ACC112 (cell line): ENCODE measurements at regions not wholly inside any gene's neighbourhood (a gene's known extent, or its start where the extent isn't known, plus 50 kb on each side); places are given as distances from the start of the nearest gene placed in this dataset.
"Not testable (repeated sequence)": the region's sequence is repeated elsewhere in the genome, so short reads cannot be mapped to it uniquely, and the experiment has no call there.

Source experiments
- H2AFZ ChIP-seq: fragments of 200-600 bp; sonication (generic); one replicate; pipeline ENCODE4 v1.6.0; 2017; ENCODE audit warnings: antibody characterized with exemption, low read length; ENCODE audit not compliant: unreplicated experiment
- H3K27ac ChIP-seq: fragments of 200-600 bp; sonication (generic); 2 replicates; pipeline ENCODE4 v1.5.1; 2014; ENCODE audit warnings: low read depth, mild to moderate bottlenecking, antibody characterized with exemption, low read length, moderate library complexity
- H3K27me3 ChIP-seq: fragments of 200-600 bp; sonication (generic); 2 replicates; pipeline ENCODE4 v1.6.1; 2014; ENCODE audit warnings: mild to moderate bottlenecking, antibody characterized with exemption, low read length, moderate library complexity, mixed read lengths; ENCODE audit not compliant: insufficient read depth
- H3K36me3 ChIP-seq: fragments of 200-600 bp; sonication (generic); 2 replicates; pipeline ENCODE4 v1.6.1; 2016; ENCODE audit warnings: mild to moderate bottlenecking, antibody characterized with exemption, low read length, moderate library complexity, mixed read lengths; ENCODE audit not compliant: insufficient read depth
- H3K4me1 ChIP-seq: fragments of 200-600 bp; sonication (generic); one replicate; pipeline ENCODE4 v1.6.1; 2016; ENCODE audit warnings: low read length, mixed read lengths; ENCODE audit not compliant: insufficient read depth, unreplicated experiment, control insufficient read depth
- H3K4me3 ChIP-seq: fragments of 200-600 bp; sonication (generic); 2 replicates; pipeline ENCODE4 v1.5.1; 2014; ENCODE audit warnings: mild to moderate bottlenecking, low read depth, low read length
- H3K79me2 ChIP-seq: fragments of 200-600 bp; sonication (generic); one replicate; pipeline ENCODE4 v1.6.0; 2016; ENCODE audit warnings: low read length; ENCODE audit not compliant: control insufficient read depth, unreplicated experiment, insufficient read depth

- no peak overlapping the region for H3K4me3 ChIP-seq
Observed at GRCh38 chr4:134958862-134959261, 757.3 kb upstream of the PABPC4L start.

GRCh38 chr4:134955059-134955458 is 753.5 kb upstream of the PABPC4L start:
- Histone ChIP-seq H3K36me3 (no peaks in the 10 kb centered on the region), H3K27me3 (no peaks in the 10 kb centered on the region), H3K79me2 (no peaks in the 10 kb centered on the region), H2AFZ (no peak overlapping the region), H3K4me1 (no peaks in the 10 kb centered on the region), H3K4me3 (no peak overlapping the region), H3K27ac (no peak overlapping the region)

More at GRCh38 chr4:134958862-134959261, 757.3 kb upstream of the PABPC4L start:
- no peak overlapping the region for H3K27ac ChIP-seq
- no peaks in the 10 kb centered on the region for H3K79me2 ChIP-seq
- no peaks in the 10 kb centered on the region for H3K36me3 ChIP-seq
- no peaks in the 10 kb centered on the region for H3K4me1 ChIP-seq
- no peaks in the 10 kb centered on the region for H3K27me3 ChIP-seq
- H2AFZ ChIP-seq: no peak overlapping the region

GRCh38 chr4:134952775-134953174 is 751.2 kb upstream of the PABPC4L start:
- H2AFZ ChIP-seq: no peak overlapping the region

GRCh38 chr4:134952305-134952704 is 750.7 kb upstream of the PABPC4L start:
- Histone ChIP-seq H3K27me3 (no peaks in the 10 kb centered on the region), H2AFZ (no peak overlapping the region), H3K27ac (no peak overlapping the region)

More at GRCh38 chr4:134952775-134953174, 751.2 kb upstream of the PABPC4L start:
- no peak overlapping the region for H3K27ac ChIP-seq
- H3K79me2 ChIP-seq: no peaks in the 10 kb centered on the region
- H3K27me3 ChIP-seq: no peaks in the 10 kb centered on the region
- no peaks in the 10 kb centered on the region for H3K36me3 ChIP-seq
- no peak overlapping the region for H3K4me3 ChIP-seq
- H3K4me1 ChIP-seq: no peaks in the 10 kb centered on the region

GRCh38 chr4:134948110-134948642 is 746.6 kb upstream of the PABPC4L start:
- Histone ChIP-seq H3K27ac (no peak overlapping the region), H2AFZ (no peak overlapping the region), H3K4me1 (no peaks in the 10 kb centered on the region), H3K27me3 (no peaks in the 10 kb centered on the region), H3K4me3 (no peak overlapping the region), H3K79me2 (no peaks in the 10 kb centered on the region), H3K36me3 (no peaks in the 10 kb centered on the region)

More at GRCh38 chr4:134952305-134952704, 750.7 kb upstream of the PABPC4L start:
- no peak overlapping the region for H3K4me3 ChIP-seq
- no peaks in the 10 kb centered on the region for H3K36me3 ChIP-seq
- no peaks in the 10 kb centered on the region for H3K4me1 ChIP-seq
- no peaks in the 10 kb centered on the region for H3K79me2 ChIP-seq

- Histone ChIP-seq H3K79me2 (no peaks in the 10 kb centered on the region), H2AFZ (no peak overlapping the region), H3K36me3 (no peaks in the 10 kb centered on the region)
Observed at GRCh38 chr4:134944115-134944514, 742.5 kb upstream of the PABPC4L start.

GRCh38 chr4:134936014-134936413 is 734.4 kb upstream of the PABPC4L start:
- Histone ChIP-seq H3K4me3 (no peak overlapping the region), H3K27ac (no peak overlapping the region), H2AFZ (no peak overlapping the region), H3K4me1 (no peaks in the 10 kb centered on the region), H3K79me2 (no peaks in the 10 kb centered on the region), H3K36me3 (no peaks in the 10 kb centered on the region), H3K27me3 (no peaks in the 10 kb centered on the region)

More at GRCh38 chr4:134944115-134944514, 742.5 kb upstream of the PABPC4L start:
- Histone ChIP-seq H3K27ac (no peak overlapping the region), H3K4me3 (no peak overlapping the region), H3K27me3 (no peaks in the 10 kb centered on the region), H3K4me1 (no peaks in the 10 kb centered on the region)

- Histone ChIP-seq H3K4me1 (no peaks in the 10 kb centered on the region), H2AFZ (no peak overlapping the region), H3K4me3 (no peak overlapping the region), H3K27ac (no peak overlapping the region), H3K27me3 (no peaks in the 10 kb centered on the region), H3K79me2 (no peaks in the 10 kb centered on the region), H3K36me3 (no peaks in the 10 kb centered on the region)
Observed at GRCh38 chr4:134935320-134935719, 733.7 kb upstream of the PABPC4L start.

GRCh38 chr4:134934036-134934808 is 732.6 kb upstream of the PABPC4L start:
- H3K79me2 ChIP-seq: no peaks in the 10 kb centered on the region
- no peaks in the 10 kb centered on the region for H3K4me1 ChIP-seq
- no peak overlapping the region for H2AFZ ChIP-seq
- no peak overlapping the region for H3K27ac ChIP-seq
- no peaks in the 10 kb centered on the region for H3K36me3 ChIP-seq
- no peak overlapping the region for H3K4me3 ChIP-seq
- no peaks in the 10 kb centered on the region for H3K27me3 ChIP-seq

- no peak overlapping the region for H3K27ac ChIP-seq
Observed at GRCh38 chr4:134915355-134915754, 713.8 kb upstream of the PABPC4L start.

GRCh38 chr4:134914250-134914649 is 712.7 kb upstream of the PABPC4L start:
- H3K27me3 ChIP-seq, H2AFZ ChIP-seq, H3K27ac ChIP-seq, H3K4me3 ChIP-seq, H3K36me3 ChIP-seq, H3K79me2 ChIP-seq, H3K4me1 ChIP-seq: not testable (repeated sequence)

More at GRCh38 chr4:134915355-134915754, 713.8 kb upstream of the PABPC4L start:
- Histone ChIP-seq H3K79me2 (no peaks in the 10 kb centered on the region), H3K4me3 (no peak overlapping the region), H2AFZ (no peak overlapping the region), H3K36me3 (no peaks in the 10 kb centered on the region), H3K4me1 (no peaks in the 10 kb centered on the region), H3K27me3 (no peaks in the 10 kb centered on the region)
